ENCODE measurements at regions not wholly inside any gene's neighbourhood (a gene's known extent, or its start where the extent isn't known, plus 50 kb on each side); places are given as distances from the start of the nearest gene placed in this dataset.

GRCh38 chr16:66260522-66261254 lies 105.8 kb upstream of the CDH5 start:
- TF ChIP-seq GATA2 (IDR thresholded peaks at IDR 0.05; ENCODE audit: low read depth, low read length) (no peak), GATA3 (IDR thresholded peaks at IDR 0.05; ENCODE audit: low read depth, low read length) (no peak)
